ENCODE measurements at regions not wholly inside any gene's neighbourhood (a gene's known extent, or its start where the extent isn't known, plus 50 kb on each side); places are given as distances from the start of the nearest gene placed in this dataset.

DNA sequence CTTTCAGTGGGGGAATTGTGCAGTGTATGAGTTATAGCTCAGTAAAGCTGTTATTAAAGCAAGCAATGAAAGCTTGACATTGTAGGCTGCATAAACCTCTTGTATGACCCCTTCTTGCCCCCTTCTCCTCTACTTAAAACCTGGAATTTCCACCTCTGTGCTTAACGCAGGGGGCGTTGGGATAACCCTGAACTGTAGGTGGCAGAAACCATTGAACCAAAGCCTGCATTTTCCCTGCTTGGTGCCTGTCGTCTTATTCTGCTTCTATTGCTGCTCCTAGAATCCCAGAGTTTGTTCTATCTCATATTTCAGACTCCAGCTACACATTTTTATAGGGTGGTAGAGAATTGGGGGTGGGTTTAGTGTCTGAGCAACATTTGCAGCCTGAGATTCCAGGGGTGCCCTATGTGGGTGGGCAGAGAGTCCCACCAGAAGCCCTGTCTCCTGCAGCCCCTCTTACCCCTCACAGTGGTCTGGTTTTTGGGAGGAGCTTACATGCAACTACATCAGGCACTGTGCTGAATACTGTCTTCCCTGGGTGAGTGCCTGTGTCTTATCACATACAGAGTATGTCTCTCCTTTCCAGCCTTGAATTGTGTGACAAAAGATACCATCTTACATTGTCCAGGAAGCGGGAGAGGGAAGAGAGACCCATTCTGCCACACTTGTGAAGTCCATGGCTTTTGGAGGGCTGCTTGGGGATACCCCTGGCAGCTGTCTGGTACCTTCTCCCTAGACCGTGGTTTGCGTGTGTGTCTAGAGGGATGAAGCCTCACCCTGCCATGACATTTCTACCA, 407.7 kb upstream of the EEF2KMT start:
- TF ChIP-seq KDM3A (CRISPR knock-in tag; IDR thresholded peaks at IDR 0.05; ENCODE audit: low read depth) (no peak), MBNL3 (CRISPR knock-in tag; conservative IDR thresholded peaks at IDR 0.05) (no peak), GABPA (IDR thresholded peaks at IDR 0.05; ENCODE audit: low read depth, low read length) (no peak), GABPA (CRISPR knock-in tag; IDR thresholded peaks at IDR 0.05; ENCODE audit: low read depth) (no peak), POLR2AphosphoS5 (IDR thresholded peaks at IDR 0.05; ENCODE audit: low read depth, low read length) (no peak), SIN3A (IDR thresholded peaks at IDR 0.05; ENCODE audit: borderline replicate concordance, low read depth, low read length) (no peak), TBP (CRISPR knock-in tag; IDR thresholded peaks at IDR 0.05) (no peak), ZNF766 (CRISPR knock-in tag; IDR thresholded peaks at IDR 0.05; ENCODE audit: borderline replicate concordance) (no peak), RAD21 (CRISPR knock-in tag; IDR thresholded peaks at IDR 0.05) (no peak), STAG1 (CRISPR knock-in tag; IDR thresholded peaks at IDR 0.05) (no peak)
- TF ChIP-seq, protein P1, sequence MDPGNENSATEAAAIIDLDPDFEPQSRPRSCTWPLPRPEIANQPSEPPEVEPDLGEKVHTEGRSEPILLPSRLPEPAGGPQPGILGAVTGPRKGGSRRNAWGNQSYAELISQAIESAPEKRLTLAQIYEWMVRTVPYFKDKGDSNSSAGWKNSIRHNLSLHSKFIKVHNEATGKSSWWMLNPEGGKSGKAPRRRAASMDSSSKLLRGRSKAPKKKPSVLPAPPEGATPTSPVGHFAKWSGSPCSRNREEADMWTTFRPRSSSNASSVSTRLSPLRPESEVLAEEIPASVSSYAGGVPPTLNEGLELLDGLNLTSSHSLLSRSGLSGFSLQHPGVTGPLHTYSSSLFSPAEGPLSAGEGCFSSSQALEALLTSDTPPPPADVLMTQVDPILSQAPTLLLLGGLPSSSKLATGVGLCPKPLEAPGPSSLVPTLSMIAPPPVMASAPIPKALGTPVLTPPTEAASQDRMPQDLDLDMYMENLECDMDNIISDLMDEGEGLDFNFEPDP (CRISPR knock-in tag; conservative IDR thresholded peaks at IDR 0.05), result no peak

Measured in HepG2 (cell line).